ENCODE measurements at regions not wholly inside any gene's neighbourhood (a gene's known extent, or its start where the extent isn't known, plus 50 kb on each side); places are given as distances from the start of the nearest gene placed in this dataset.

DNA sequence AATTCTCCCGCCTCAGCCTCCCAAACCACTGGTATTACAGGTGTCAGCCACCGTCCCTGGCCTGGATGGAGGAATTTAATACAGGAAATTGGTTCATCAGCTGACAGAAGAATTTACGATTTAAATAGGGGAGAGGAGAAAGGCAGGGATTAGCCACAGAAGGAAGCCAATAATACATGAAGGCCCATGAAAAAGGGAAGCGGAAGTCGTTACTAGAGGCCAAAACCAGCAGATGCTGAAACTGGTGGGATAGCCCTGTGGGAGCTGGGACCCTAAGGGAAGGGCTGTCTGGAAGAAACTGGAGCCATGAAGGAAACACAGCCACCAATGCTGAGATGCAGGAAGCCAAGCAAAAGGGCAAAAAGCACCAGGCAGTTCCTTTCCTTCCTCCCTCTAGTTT lies 163.7 kb upstream of the RMP24 start:
- TF ChIP-seq, protein P1, sequence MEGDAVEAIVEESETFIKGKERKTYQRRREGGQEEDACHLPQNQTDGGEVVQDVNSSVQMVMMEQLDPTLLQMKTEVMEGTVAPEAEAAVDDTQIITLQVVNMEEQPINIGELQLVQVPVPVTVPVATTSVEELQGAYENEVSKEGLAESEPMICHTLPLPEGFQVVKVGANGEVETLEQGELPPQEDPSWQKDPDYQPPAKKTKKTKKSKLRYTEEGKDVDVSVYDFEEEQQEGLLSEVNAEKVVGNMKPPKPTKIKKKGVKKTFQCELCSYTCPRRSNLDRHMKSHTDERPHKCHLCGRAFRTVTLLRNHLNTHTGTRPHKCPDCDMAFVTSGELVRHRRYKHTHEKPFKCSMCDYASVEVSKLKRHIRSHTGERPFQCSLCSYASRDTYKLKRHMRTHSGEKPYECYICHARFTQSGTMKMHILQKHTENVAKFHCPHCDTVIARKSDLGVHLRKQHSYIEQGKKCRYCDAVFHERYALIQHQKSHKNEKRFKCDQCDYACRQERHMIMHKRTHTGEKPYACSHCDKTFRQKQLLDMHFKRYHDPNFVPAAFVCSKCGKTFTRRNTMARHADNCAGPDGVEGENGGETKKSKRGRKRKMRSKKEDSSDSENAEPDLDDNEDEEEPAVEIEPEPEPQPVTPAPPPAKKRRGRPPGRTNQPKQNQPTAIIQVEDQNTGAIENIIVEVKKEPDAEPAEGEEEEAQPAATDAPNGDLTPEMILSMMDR (conservative IDR thresholded peaks at IDR 0.05 in 1 of 2, IDR thresholded peaks at IDR 0.05 in 1 of 2; ENCODE audit: extremely low read depth in 1 of 2, insufficient read depth in 1 of 2, low read depth in 1 of 2, low read length in 2 of 2), result no peak
- TF ChIP-seq EZH2 (IDR thresholded peaks at IDR 0.05; ENCODE audit: borderline replicate concordance, low read length), result no peak

Measured in mammary epithelial cell (primary cell).